Activated CD8-positive, alpha-beta T cell treated with anti-CD3 and anti-CD28 coated beads, Interleukin-2, amount 10 ng/mL, durations not matched to agents 7 days and 5 days (primary cell): ENCODE measurements at regions not wholly inside any gene's neighbourhood (a gene's known extent, or its start where the extent isn't known, plus 50 kb on each side); places are given as distances from the start of the nearest gene placed in this dataset.

ENCODE experiments used
- ATAC-seq: fragments of 150-1000 bp; cut with Tn5 transposase; one replicate; pipeline ENCODE4 v1.10.0; 2021; ENCODE audit warnings: moderate library complexity
- CTCF ChIA-PET: fragments of 350-600 bp; sonication (Branson Sonifier 250); formaldehyde crosslinking; loops from one replicate; lab custom pipeline; 2021; ENCODE audit warnings: antibody characterized with exemption; lab: Charles Lee
- POLR2A ChIA-PET: fragments of 350-600 bp; sonication (Branson Sonifier 250); formaldehyde crosslinking; loops from one replicate; lab custom pipeline; 2021; ENCODE audit warnings: antibody characterized with exemption; lab: Charles Lee
- DNase-seq: peaks from one replicate; pipeline ENCODE4 v3.0.0-alpha.2; 2020
- H3K27ac Mint-ChIP-seq: one replicate; pipeline ENCODE4 v1.8.0; 2021; ENCODE audit warnings: mild to moderate bottlenecking, mixed read lengths
- H3K27me3 Mint-ChIP-seq: one replicate; pipeline ENCODE4 v1.8.0; 2021; ENCODE audit warnings: low read depth, mixed read lengths
- H3K36me3 Mint-ChIP-seq: one replicate; pipeline ENCODE4 v1.8.0; 2021; ENCODE audit warnings: low read depth, mixed read lengths
- H3K4me1 Mint-ChIP-seq: one replicate; pipeline ENCODE4 v1.8.0; 2021; ENCODE audit warnings: low read depth, mixed read lengths
- H3K4me3 Mint-ChIP-seq: one replicate; pipeline ENCODE4 v1.8.0; 2021; ENCODE audit warnings: mild to moderate bottlenecking, mixed read lengths
- H3K9me3 Mint-ChIP-seq: one replicate; pipeline ENCODE4 v1.8.0; 2022; ENCODE audit warnings: mixed read lengths; ENCODE audit not compliant: insufficient read depth

DNA sequence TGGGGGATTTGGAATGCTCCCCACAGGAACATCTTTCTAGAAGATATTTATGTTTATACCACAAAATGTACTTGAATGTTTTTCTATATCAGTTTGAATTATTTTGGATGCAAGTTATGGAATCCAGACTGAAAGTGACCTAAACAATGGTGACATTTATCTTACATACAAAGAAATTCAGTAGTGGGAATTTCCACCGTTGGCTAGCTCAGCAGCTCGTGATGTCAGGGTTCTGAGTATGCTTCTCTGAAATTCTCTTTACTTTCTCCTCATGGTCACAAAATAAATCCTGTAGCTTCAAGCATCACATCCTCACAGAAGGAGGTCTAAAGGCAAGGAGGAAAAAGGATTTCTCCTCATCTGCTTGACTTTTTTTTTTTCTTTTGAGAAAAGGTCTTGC is 105.3 kb downstream of the AKAIN1 start:
- no peak for DNase-seq
- ATAC-seq, result no peak
- Mint-ChIP-seq H3K36me3 (no peaks in the 10 kb centered on the region), H3K27me3 (no peaks in the 10 kb centered on the region), H3K9me3 (peaks cover 5% of the 10 kb centered on the region), H3K4me3 (no peak overlapping the region), H3K4me1 (no peaks in the 10 kb centered on the region), H3K27ac (no peak overlapping the region)
- POLR2A ChIA-PET, result interaction anchor here (0.6 kb wide), 1 partner anchor 146 kb away, joined by 3 read pairs; no protein-coding TSS in a partner anchor
- CTCF ChIA-PET, result no interaction called here

DNA sequence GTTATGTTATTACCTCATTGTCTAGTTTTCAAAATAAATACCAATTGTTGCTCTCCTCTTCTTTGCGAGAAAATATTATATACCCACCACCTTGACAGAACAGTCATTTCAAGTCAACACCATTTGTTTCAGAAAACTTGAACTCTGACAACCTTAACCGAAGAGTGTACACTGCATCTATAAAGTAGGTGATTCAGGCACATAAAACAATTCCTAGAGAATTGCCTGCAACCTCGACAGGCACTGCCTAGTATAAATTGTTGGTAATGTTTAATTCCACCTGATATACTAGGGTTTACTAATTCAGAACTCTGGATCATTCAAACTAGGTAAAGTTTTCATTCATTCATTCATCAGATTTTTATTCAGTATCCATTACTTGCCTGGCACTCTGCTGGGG is 121.8 kb downstream of the AKAIN1 start:
- Mint-ChIP-seq H3K27me3 (no peaks in the 10 kb centered on the region), H3K9me3 (no peaks in the 10 kb centered on the region), H3K27ac (no peak overlapping the region), H3K36me3 (no peaks in the 10 kb centered on the region), H3K4me3 (no peak overlapping the region), H3K4me1 (no peaks in the 10 kb centered on the region)
- ATAC-seq (no peak), DNase-seq (no peak)
- ChIA-PET POLR2A (no interaction called here), CTCF (interaction anchor here (0.5 to 1.3 kb wide), 2 partner anchors 17 to 211 kb away, joined by 3 to 4 read pairs; no protein-coding TSS in a partner anchor)

DNA sequence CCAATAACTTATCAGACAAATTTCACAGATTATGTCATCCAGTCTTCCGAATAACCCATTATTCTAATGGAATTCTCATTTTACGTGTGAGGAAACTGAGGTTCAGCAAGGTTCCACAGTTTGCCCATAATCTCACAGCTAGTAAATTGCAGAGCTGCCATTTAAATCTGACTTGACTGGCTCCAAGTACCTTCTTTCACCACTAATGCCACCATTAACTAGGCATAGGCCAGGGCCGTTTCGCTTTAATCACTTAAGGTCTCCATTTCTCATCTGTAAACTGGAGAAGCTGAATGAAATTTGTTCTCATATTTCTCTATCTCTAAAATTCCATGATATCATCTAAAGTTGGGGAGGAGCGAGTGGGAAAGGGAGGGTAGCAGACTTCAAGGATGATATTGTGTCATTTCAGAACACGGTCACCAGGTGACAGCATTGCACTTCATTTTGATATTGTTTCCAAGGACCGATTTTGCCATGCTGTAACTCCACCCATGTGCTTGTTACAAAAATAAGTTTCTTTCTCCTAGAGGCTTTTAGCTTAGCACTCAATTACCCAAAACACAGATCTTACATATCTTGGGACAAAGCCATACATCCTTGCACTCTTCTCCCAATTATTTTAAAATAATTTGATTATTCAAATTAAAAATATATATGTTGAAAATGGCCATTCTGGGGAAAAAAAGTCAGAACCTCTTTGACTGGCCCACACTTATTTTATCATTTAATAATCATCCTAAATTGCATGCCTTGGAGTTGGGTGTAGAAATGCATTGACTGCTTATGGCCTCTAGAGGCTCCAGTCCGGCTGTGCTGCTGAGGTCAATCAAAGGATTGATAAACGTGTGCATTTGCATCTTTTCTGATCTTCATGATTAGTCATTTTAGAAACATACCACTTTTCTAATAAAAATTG is 123.8 kb downstream of the AKAIN1 start:
- CTCF ChIA-PET, result interaction anchor here (0.6 to 1.8 kb wide), 12 partner anchors 9 to 816 kb away, joined by 3 to 6 read pairs (median 4); no protein-coding TSS in a partner anchor
- ATAC-seq (peak; percentile 67), DNase-seq (peak; percentile 43)
- Mint-ChIP-seq H3K36me3 (no peaks in the 10 kb centered on the region), H3K27me3 (no peaks in the 10 kb centered on the region), H3K4me1 (no peaks in the 10 kb centered on the region), H3K4me3 (no peak overlapping the region), H3K9me3 (no peaks in the 10 kb centered on the region), H3K27ac (no peak overlapping the region)
- POLR2A ChIA-PET, result no interaction called here

DNA sequence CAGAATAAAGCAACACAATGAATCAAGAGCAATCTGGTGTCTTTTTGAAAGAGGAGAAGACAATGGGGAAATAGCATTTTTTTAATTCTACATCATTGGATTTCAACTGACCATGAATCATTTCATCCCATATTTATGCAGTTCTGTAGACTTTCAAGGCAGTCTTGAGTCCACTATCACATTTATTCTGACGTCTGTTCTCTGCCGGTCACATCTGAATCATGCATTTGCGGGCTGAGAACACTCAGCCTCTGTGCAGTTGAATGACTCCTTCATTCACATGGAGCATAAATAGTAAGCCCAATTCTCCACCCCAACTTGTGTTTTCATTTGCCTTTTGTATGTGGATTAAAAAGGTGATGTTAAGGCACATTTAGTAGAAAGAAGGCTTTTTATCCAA is 128.2 kb downstream of the AKAIN1 start:
- Mint-ChIP-seq H3K9me3 (no peaks in the 10 kb centered on the region), H3K27me3 (no peaks in the 10 kb centered on the region), H3K27ac (no peak overlapping the region), H3K4me3 (no peak overlapping the region), H3K4me1 (no peaks in the 10 kb centered on the region), H3K36me3 (no peaks in the 10 kb centered on the region)
- ATAC-seq, result no peak
- ChIA-PET CTCF (interaction anchor here (1.2 kb wide), 1 partner anchor 8 kb away, joined by 3 read pairs; no protein-coding TSS in a partner anchor), POLR2A (no interaction called here)
- DNase-seq, result no peak

DNA sequence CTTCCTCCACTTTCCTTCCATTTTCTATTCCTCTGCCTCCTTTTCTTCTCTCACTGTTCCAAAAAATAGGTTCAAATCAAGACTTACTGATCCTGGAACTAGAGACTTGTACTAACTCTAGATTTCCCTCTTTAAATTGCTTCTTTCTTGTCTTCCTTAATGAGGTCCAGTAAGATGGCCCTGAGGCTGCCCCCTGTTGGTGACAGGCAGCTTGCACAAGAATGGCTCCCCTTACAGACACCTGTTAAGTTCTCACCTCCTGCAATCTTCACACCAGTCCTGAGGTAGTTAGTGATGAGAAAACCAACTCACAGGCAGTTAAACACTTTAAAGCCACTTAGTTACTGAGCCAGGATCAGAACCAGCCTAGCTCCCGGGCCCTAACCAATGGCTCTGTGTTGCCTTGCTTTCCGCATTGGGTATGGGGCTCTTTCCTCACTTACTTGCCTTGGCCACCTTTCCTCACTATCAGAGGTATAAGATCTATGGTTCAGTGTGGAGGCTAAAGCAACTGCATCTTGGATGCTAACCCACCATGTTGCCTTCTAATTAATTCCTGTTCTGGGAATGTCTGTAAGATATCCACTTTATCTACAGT is 130.6 kb downstream of the AKAIN1 start:
- H3K4me1 Mint-ChIP-seq, result no peaks in the 10 kb centered on the region
- H3K4me3 Mint-ChIP-seq, result no peak overlapping the region
- H3K36me3 Mint-ChIP-seq, result no peaks in the 10 kb centered on the region
- H3K27me3 Mint-ChIP-seq, result no peaks in the 10 kb centered on the region
- DNase-seq (peak; percentile 27), ATAC-seq (no peak)
- ChIA-PET CTCF (no interaction called here), POLR2A (no interaction called here)
- H3K9me3 Mint-ChIP-seq, result no peaks in the 10 kb centered on the region
- H3K27ac Mint-ChIP-seq, result no peak overlapping the region

DNA sequence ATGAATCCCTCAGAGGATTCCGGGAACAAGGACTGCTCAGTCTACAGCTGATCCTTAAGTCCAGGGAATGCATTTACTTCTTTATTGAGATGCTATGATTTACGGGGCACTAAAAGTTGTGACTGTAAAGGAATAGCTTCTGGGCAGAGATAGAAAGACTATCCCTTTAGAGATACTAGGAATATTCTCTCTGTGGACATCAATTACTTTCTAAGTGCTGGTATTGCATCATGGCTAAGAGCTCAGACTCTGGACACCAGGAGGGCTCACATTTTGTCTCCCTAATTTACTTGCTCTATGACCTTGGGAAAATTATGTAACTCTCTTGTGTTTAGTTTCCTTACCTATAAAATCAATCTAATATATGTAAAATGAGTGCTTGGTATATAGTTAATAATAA is 131.4 kb downstream of the AKAIN1 start:
- CTCF ChIA-PET, result no interaction called here
- no peak overlapping the region for H3K4me3 Mint-ChIP-seq
- H3K36me3 Mint-ChIP-seq, result no peaks in the 10 kb centered on the region
- DNase-seq, result no peak
- POLR2A ChIA-PET, result no interaction called here
- ATAC-seq, result no peak
- no peaks in the 10 kb centered on the region for H3K4me1 Mint-ChIP-seq
- H3K9me3 Mint-ChIP-seq, result no peaks in the 10 kb centered on the region
- H3K27me3 Mint-ChIP-seq, result no peaks in the 10 kb centered on the region
- H3K27ac Mint-ChIP-seq, result no peak overlapping the region

DNA sequence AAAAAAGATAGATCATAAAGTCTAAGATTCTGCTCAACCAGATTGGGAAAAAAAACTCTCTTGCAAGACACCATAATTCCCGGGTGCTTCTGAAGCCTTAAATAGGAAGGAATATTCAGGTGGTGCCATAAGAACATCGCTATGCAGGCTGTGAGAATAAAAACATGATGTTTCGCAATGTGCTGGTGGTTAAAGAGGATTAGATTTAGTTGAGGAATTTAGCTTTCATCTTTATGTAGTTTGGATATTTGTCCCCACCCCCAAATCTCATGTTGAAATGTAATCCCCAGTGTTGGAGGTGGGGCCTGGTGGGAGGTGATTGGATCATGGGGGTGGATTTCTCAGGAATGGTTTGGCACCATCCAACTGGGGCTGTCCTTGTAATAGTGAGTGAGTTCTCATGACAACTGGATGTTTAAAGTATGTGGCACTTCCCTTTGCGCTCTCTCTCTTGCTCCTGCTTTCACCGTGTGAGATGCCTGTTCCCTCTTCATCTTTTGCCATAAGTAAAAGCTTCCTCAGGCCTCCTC is 132.2 kb downstream of the AKAIN1 start:
- ChIA-PET CTCF (no interaction called here), POLR2A (no interaction called here)
- DNase-seq, result no peak
- H3K4me1 Mint-ChIP-seq, result no peaks in the 10 kb centered on the region
- no peak overlapping the region for H3K4me3 Mint-ChIP-seq
- no peaks in the 10 kb centered on the region for H3K9me3 Mint-ChIP-seq
- no peaks in the 10 kb centered on the region for H3K27me3 Mint-ChIP-seq
- no peak for ATAC-seq
- no peak overlapping the region for H3K27ac Mint-ChIP-seq
- no peaks in the 10 kb centered on the region for H3K36me3 Mint-ChIP-seq

DNA sequence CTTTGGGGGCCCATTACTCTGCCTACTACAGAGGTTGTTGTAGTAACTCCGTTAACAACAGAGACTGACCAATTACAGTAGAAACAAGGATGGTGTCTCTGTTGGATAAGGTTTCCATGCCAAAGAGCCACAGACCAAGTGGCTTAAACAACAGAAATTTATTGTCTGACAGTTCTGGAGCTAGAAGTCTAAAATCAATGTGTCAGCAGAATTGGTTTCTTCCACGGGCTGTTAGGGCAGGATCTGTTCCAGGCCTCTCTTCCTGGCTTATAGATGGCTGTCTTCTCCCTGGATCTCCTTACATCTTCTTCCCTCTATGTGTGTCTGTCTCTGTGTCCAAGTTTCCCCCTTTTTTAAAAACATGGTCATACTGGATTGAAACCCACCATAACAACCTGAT is 135.3 kb downstream of the AKAIN1 start:
- ATAC-seq, result no peak
- Mint-ChIP-seq H3K9me3 (no peaks in the 10 kb centered on the region), H3K36me3 (no peaks in the 10 kb centered on the region), H3K4me1 (peaks cover 17% of the 10 kb centered on the region), H3K4me3 (no peak overlapping the region), H3K27ac (no peak overlapping the region), H3K27me3 (no peaks in the 10 kb centered on the region)
- ChIA-PET CTCF (no interaction called here), POLR2A (no interaction called here)
- no peak for DNase-seq

DNA sequence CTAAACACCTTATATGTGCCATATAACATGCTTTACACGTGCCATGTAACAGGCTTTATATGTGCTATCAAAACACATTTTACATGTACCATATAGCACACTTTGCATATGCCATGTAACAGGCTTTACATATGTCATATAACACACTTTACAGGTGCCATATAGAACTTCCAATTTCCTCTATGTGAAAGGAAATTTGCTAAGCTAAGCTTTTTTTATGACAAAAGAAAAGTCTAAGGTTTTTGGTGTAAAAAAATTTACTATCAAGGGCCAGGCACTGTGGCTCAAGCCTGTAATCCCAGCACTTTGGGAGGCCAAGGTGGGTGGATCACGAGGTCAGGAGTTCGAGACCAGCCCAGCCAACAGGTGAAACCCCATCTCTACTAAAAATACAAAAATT is 136.5 kb downstream of the AKAIN1 start:
- CTCF ChIA-PET, result interaction anchor here (1.6 to 6.4 kb wide), 2 partner anchors 12 to 953 kb away, joined by 3 to 84 read pairs; no protein-coding TSS in a partner anchor
- no peak for DNase-seq

DNA sequence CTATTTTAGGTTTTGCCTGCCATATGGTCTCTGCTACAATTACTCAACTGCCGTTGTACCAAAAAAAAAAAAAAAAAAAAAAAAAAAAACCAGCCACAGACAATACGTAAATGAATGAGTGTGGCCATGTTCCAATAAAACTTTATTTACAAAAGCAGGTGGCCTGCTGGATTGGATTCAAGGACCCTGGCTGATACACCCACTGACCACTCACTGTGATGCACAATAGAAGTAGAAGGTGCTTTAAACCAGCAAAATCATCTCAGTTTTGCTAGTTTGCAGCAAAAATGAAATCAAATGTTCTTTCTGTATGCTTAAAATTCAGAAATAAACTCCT is 137.4 kb downstream of the AKAIN1 start:
- DNase-seq (no peak), ATAC-seq (no peak)
- Mint-ChIP-seq H3K27me3 (no peaks in the 10 kb centered on the region), H3K4me1 (peaks cover 17% of the 10 kb centered on the region), H3K4me3 (no peak overlapping the region), H3K27ac (no peak overlapping the region), H3K36me3 (no peaks in the 10 kb centered on the region), H3K9me3 (no peaks in the 10 kb centered on the region)
- ChIA-PET POLR2A (no interaction called here), CTCF (interaction anchor here (1.2 to 6.4 kb wide), 3 partner anchors 21 to 952 kb away, joined by 3 to 84 read pairs (median 7); no protein-coding TSS in a partner anchor)

More for the DNA sequence above, 136.5 kb downstream of the AKAIN1 start:
- Mint-ChIP-seq H3K9me3 (no peaks in the 10 kb centered on the region), H3K27me3 (no peaks in the 10 kb centered on the region), H3K4me1 (peaks cover 17% of the 10 kb centered on the region), H3K4me3 (no peak overlapping the region), H3K27ac (no peak overlapping the region), H3K36me3 (no peaks in the 10 kb centered on the region)
- no peak for ATAC-seq
- POLR2A ChIA-PET, result no interaction called here

DNA sequence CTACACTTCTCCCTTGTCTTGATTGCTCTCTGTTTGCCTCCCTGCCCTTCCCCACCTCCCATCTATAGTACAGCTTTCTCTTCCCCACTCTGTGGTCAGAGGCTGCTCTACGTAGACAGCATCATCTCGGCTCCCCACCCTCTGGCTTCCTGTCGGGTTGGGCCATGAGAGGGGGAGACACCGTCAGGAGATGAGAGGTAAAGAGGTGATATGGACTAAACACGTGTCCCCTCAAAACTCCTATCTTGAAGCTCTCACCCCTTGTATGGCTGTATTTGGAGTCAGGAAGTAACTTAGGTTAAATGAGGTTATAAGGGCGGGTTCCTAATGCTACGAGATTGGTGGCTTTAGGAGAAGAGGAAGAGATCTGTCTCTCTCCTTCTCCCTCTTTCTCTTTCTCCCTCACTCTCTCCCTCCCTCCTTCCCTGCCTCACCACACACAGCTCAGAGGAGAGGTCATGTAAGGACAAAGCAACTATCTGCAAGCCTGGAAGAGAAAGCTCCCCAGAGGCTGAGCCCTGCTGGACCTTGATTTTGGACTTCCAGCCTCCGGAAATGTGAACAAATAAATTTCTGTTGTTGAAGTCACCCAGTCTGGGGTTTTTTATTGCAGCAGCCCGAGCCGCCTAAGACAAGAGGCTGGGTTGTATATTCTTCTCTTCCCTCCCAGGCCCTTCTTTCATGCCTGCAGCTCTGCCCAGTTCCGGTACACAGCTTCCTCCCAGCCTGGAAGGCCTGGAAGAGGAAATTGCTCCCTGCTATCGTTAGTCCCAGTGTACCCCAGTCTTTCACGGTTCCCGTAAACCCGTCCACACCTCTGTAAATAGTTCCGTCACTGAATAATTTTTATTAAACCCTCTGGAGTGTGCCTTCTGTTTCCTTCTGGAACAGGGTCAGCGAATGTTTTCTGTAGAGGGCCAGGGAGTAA is 138.0 kb downstream of the AKAIN1 start:
- POLR2A ChIA-PET, result no interaction called here
- H3K27me3 Mint-ChIP-seq, result no peaks in the 10 kb centered on the region
- DNase-seq, result peak; percentile 69
- H3K9me3 Mint-ChIP-seq, result no peaks in the 10 kb centered on the region
- CTCF ChIA-PET, result interaction anchor here (0.8 to 6.4 kb wide), 6 partner anchors 14 to 951 kb away, joined by 3 to 84 read pairs (median 5); no protein-coding TSS in a partner anchor
- H3K27ac Mint-ChIP-seq, result peak overlapping the region; percentile 81
- no peak overlapping the region for H3K4me3 Mint-ChIP-seq
- no peaks in the 10 kb centered on the region for H3K36me3 Mint-ChIP-seq
- peaks cover 17% of the 10 kb centered on the region for H3K4me1 Mint-ChIP-seq
- peak; percentile 91 for ATAC-seq
